Hepatocyte (in vitro differentiated cells): ENCODE measurements at regions not wholly inside any gene's neighbourhood (a gene's known extent, or its start where the extent isn't known, plus 50 kb on each side); places are given as distances from the start of the nearest gene placed in this dataset.

Experiments
- DNase-seq: peaks from one replicate; pipeline ENCODE4 v3.0.0-alpha.2; 2016; ENCODE audit warnings: low spot score
- H2AFZ ChIP-seq: fragments of 200-600 bp; sonication (generic); 2 replicates; pipeline ENCODE4 v1.6.0; 2016; ENCODE audit warnings: antibody characterized with exemption, mild to moderate bottlenecking
- H3K27ac ChIP-seq: fragments of 200-600 bp; sonication (generic); 2 replicates; pipeline ENCODE4 v1.5.1; 2016; ENCODE audit warnings: mild to moderate bottlenecking
- H3K27me3 ChIP-seq: fragments of 200-600 bp; sonication (generic); 2 replicates; pipeline ENCODE4 v1.6.1; 2016
- H3K36me3 ChIP-seq: fragments of 200-600 bp; sonication (generic); replicated peaks from 2 replicates; pipeline ENCODE4 v1.5.1; 2016; ENCODE audit warnings: low read depth; ENCODE audit not compliant: insufficient read depth
- H3K4me1 ChIP-seq: fragments of 200-600 bp; sonication (generic); 2 replicates; pipeline ENCODE4 v1.5.1; 2016; ENCODE audit warnings: mild to moderate bottlenecking, moderate library complexity; ENCODE audit not compliant: insufficient read depth
- H3K4me2 ChIP-seq: fragments of 200-600 bp; sonication (generic); 2 replicates; pipeline ENCODE4 v1.6.0; 2016
- H3K4me3 ChIP-seq: fragments of 200-600 bp; sonication (generic); 2 replicates; pipeline ENCODE4 v1.5.1; 2016; ENCODE audit warnings: mild to moderate bottlenecking
- H3K79me2 ChIP-seq: fragments of 200-600 bp; sonication (generic); 2 replicates; pipeline ENCODE4 v1.6.0; 2017; ENCODE audit warnings: mild to moderate bottlenecking
- H3K9me2 ChIP-seq: fragments of 200-600 bp; sonication (generic); replicated peaks from 2 replicates; pipeline ENCODE4 v1.6.0; 2017; ENCODE audit warnings: mild to moderate bottlenecking; ENCODE audit not compliant: insufficient read depth
- H3K9me3 ChIP-seq: fragments of 200-600 bp; sonication (generic); 2 replicates; pipeline ENCODE4 v1.5.1; 2016; ENCODE audit warnings: low read depth, mild to moderate bottlenecking
- H4K20me1 ChIP-seq: fragments of 200-600 bp; sonication (generic); 2 replicates; pipeline ENCODE4 v1.6.0; 2016; ENCODE audit warnings: mild to moderate bottlenecking; ENCODE audit not compliant: insufficient read depth, poor library complexity, severe bottlenecking
- EZH2 ChIP-seq: fragments of 200-600 bp; sonication (generic); IDR thresholded peaks from 2 replicates; pipeline ENCODE4 v1.6.1; 2016; ENCODE audit warnings: antibody characterized with exemption, mild to moderate bottlenecking, borderline replicate concordance
- EZH2phosphoT487 ChIP-seq: fragments of 200-600 bp; sonication (generic); IDR thresholded peaks from one replicate; pipeline ENCODE4 v1.6.1; 2018; ENCODE audit warnings: antibody characterized with exemption, mild to moderate bottlenecking, low read depth, moderate library complexity; ENCODE audit not compliant: unreplicated experiment, severe bottlenecking
- WGBS: methylation state at CpG from one replicate; pipeline ENCODE4 v1.1.6; 2016; ENCODE audit warnings: low lambda C conversion rate; ENCODE audit errors: missing lambda C conversion rate; 5-methylcytosine and 5-hydroxymethylcytosine counted together
- TF ChIP-seq, protein P1 (sequence below): fragments of 200-600 bp; sonication (generic); IDR thresholded peaks from 2 replicates; pipeline ENCODE4 v1.5.1; 2016; ENCODE audit warnings: antibody characterized with exemption, mild to moderate bottlenecking; ENCODE audit not compliant: poor library complexity

DNA sequence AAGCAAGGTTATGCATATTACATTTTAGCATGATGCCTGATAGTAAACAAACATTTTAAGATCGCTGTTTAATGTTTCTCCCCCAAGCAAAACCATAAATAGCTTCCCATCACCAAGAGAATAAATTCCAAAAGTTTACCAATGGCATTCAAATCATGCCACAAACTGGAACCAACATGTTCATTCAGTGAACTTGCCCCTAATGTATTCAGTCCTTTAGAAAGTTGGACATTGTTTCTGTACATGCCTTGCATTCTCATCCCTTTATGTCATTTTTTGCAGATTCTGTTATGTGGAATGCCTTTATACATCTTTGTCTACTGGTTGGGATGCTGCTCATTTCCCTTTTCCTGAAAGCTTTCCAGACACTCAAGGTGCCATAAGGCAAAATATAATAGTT lies 105.5 kb downstream of the PYDC2 start:
- no peaks in the 10 kb centered on the region for H3K4me1 ChIP-seq
- no peak overlapping the region for H3K27ac ChIP-seq
- no peaks in the 10 kb centered on the region for H4K20me1 ChIP-seq
- no peaks in the 10 kb centered on the region for H3K79me2 ChIP-seq
- TF ChIP-seq, protein P1, sequence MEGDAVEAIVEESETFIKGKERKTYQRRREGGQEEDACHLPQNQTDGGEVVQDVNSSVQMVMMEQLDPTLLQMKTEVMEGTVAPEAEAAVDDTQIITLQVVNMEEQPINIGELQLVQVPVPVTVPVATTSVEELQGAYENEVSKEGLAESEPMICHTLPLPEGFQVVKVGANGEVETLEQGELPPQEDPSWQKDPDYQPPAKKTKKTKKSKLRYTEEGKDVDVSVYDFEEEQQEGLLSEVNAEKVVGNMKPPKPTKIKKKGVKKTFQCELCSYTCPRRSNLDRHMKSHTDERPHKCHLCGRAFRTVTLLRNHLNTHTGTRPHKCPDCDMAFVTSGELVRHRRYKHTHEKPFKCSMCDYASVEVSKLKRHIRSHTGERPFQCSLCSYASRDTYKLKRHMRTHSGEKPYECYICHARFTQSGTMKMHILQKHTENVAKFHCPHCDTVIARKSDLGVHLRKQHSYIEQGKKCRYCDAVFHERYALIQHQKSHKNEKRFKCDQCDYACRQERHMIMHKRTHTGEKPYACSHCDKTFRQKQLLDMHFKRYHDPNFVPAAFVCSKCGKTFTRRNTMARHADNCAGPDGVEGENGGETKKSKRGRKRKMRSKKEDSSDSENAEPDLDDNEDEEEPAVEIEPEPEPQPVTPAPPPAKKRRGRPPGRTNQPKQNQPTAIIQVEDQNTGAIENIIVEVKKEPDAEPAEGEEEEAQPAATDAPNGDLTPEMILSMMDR, result no peak
- TF ChIP-seq EZH2phosphoT487 (no peak), EZH2 (no peak)
- WGBS, result 78% methylated on average over 1 of the region's 1 CpG
- no peak overlapping the region for H3K4me3 ChIP-seq
- no peaks in the 10 kb centered on the region for H3K36me3 ChIP-seq
- no peaks in the 10 kb centered on the region for H3K9me2 ChIP-seq
- no peak for DNase-seq
- no peaks in the 10 kb centered on the region for H3K27me3 ChIP-seq
- no peaks in the 10 kb centered on the region for H3K9me3 ChIP-seq
- no peak overlapping the region for H2AFZ ChIP-seq
- H3K4me2 ChIP-seq, result no peak overlapping the region

DNA sequence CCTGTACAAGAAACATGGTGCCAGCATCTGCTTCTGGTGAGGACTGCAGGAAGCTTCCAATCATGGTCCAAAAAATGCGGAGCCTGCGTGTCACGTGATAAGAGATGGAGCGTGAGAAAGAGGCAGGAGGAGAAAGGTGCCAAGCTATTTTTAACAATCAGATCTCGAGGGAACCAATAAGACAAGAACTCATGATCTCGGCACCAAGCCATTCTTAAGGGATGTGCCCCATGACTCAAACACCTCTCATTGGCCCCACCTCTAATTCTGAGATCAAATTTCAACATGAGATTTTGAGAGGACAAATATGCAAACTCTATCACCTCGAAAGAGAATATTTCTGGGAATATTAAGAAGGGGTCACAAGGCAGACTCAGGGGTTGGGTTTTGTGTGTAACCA lies 107.2 kb downstream of the PYDC2 start:
- TF ChIP-seq, protein P1, result no peak
- no peak for TF ChIP-seq EZH2
- no peak for TF ChIP-seq EZH2phosphoT487

DNA sequence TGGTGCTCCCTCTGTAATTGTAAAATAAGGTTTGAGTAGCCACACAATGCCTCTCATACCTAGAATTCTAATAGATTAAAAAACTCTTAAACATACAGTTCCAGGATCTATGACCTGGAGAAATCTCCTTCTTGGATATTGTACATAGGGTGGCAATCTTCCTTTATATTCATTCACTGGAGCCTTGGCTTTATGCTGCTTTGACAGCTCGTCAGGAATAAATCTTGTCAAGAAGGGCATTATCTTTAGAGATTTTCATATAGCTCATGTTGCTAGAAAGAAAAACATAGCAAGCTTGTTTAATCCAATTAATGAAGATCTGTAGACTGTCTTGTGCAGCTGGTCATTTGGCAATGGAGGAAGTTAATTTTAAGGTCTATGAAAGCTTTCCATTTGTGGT lies 131.1 kb downstream of the PYDC2 start:
- 85% methylated on average over 1 of the region's 1 CpG for WGBS
- H2AFZ ChIP-seq, result no peak overlapping the region
- no peaks in the 10 kb centered on the region for H3K9me2 ChIP-seq

More for the DNA sequence above, 107.2 kb downstream of the PYDC2 start:
- Histone ChIP-seq H3K9me2 (no peaks in the 10 kb centered on the region), H2AFZ (no peak overlapping the region), H3K27ac (no peak overlapping the region), H3K4me1 (no peaks in the 10 kb centered on the region), H3K27me3 (no peaks in the 10 kb centered on the region), H3K9me3 (no peaks in the 10 kb centered on the region), H4K20me1 (no peaks in the 10 kb centered on the region), H3K4me3 (no peak overlapping the region), H3K36me3 (no peaks in the 10 kb centered on the region), H3K79me2 (no peaks in the 10 kb centered on the region), H3K4me2 (no peak overlapping the region)
- WGBS, result 96% methylated on average over 7 of the region's 7 CpGs
- DNase-seq, result no peak

More for the DNA sequence above, 131.1 kb downstream of the PYDC2 start:
- Histone ChIP-seq H3K27me3 (no peaks in the 10 kb centered on the region), H3K4me2 (no peak overlapping the region), H3K9me3 (no peaks in the 10 kb centered on the region), H3K4me1 (no peaks in the 10 kb centered on the region), H3K79me2 (no peaks in the 10 kb centered on the region), H3K4me3 (no peak overlapping the region), H4K20me1 (no peaks in the 10 kb centered on the region), H3K36me3 (no peaks in the 10 kb centered on the region), H3K27ac (no peak overlapping the region)
- TF ChIP-seq EZH2phosphoT487 (no peak), EZH2 (no peak)
- TF ChIP-seq, protein P1, result no peak
- DNase-seq, result no peak
